Lower leg skin (tissue), 4 donors: ENCODE measurements at regions not wholly inside any gene's neighbourhood (a gene's known extent, or its start where the extent isn't known, plus 50 kb on each side); places are given as distances from the start of the nearest gene placed in this dataset.

Experiments used
- DNase-seq, 2 donors: peaks; one replicate each; pipeline ENCODE4 v3.0.0-alpha.2; 2019; ENCODE audit warnings: low spot score in 2 of 2
- H3K4me3 ChIP-seq: fragments of 200-600 bp; sonication (generic); 2 replicates; pipeline ENCODE4 v1.5.1; 2017; ENCODE audit warnings: mild to moderate bottlenecking, low read depth; ENCODE audit not compliant: poor library complexity, severe bottlenecking
- CTCF ChIP-seq, 3 donors: fragments of 450-650 bp; IDR thresholded peaks; one replicate each; pipeline ENCODE4 v1.5.1; 2016; ENCODE audit warnings: antibody characterized with exemption in 3 of 3, mild to moderate bottlenecking in 3 of 3, moderate library complexity in 2 of 3
- POLR2A ChIP-seq, 2 donors: fragments of 450-650 bp; IDR thresholded peaks; one replicate each; pipeline ENCODE4 v1.6.1; 2016 to 2017; ENCODE audit warnings: antibody characterized with exemption in 2 of 2, mild to moderate bottlenecking in 1 of 2, moderate library complexity in 1 of 2
- WGBS, 2 donors: methylation state at CpG; one replicate each; pipeline ENCODE4 v1.1.5; 2018; 5-methylcytosine and 5-hydroxymethylcytosine counted together
- intact Hi-C: fragments of 100-400 bp; cut with DNase I; formaldehyde crosslinking; loops from one replicate; pipeline ENCODE4 v1.15.0; 2023; ENCODE audit warnings: low total_unique reads

GRCh38 chr12:19869413-19869812, 430.1 kb downstream of the AEBP2 start:
- H3K4me3 ChIP-seq, result no peak overlapping the region
- TF ChIP-seq CTCF (IDR thresholded peaks at IDR 0.05) (no peak), POLR2A (IDR thresholded peaks at IDR 0.05) (no peak)
- DNase-seq, result no peak
- intact Hi-C loops, result no loop called here
- 72 to 74% methylated on average over 5 of the region's 5 CpGs for WGBS, 2 donors

GRCh38 chr12:19872621-19873540, 433.6 kb downstream of the AEBP2 start:
- TF ChIP-seq POLR2A (IDR thresholded peaks at IDR 0.05) (no peak), CTCF (IDR thresholded peaks at IDR 0.05) (no peak)
- no peak overlapping the region for H3K4me3 ChIP-seq
- 77 to 79% methylated on average over 9 of the region's 9 CpGs for WGBS, 2 donors
- intact Hi-C loops, result no loop called here
- DNase-seq, result no peak

- no peak for DNase-seq
- no peak overlapping the region for H3K4me3 ChIP-seq
- intact Hi-C loops, result no loop called here
- no peak for TF ChIP-seq POLR2A (IDR thresholded peaks at IDR 0.05)
- TF ChIP-seq CTCF (IDR thresholded peaks at IDR 0.05), result no peak
These were observed 440.8 kb downstream of the AEBP2 start for GRCh38 chr12:19880076-19880475.

- TF ChIP-seq POLR2A (IDR thresholded peaks at IDR 0.05) (no peak), CTCF (IDR thresholded peaks at IDR 0.05) (no peak)
- no peak overlapping the region for H3K4me3 ChIP-seq
These were observed 441.4 kb downstream of the AEBP2 start for GRCh38 chr12:19880721-19881120.

GRCh38 chr12:19882346-19882745, 443.1 kb downstream of the AEBP2 start:
- TF ChIP-seq POLR2A (IDR thresholded peaks at IDR 0.05) (no peak), CTCF (IDR thresholded peaks at IDR 0.05) (no peak)
- intact Hi-C loops, result no loop called here
- WGBS, 2 donors, result 33 to 40% methylated on average over 3 of the region's 3 CpGs
- no peak for DNase-seq
- no peak overlapping the region for H3K4me3 ChIP-seq

More at GRCh38 chr12:19880721-19881120, 441.4 kb downstream of the AEBP2 start:
- intact Hi-C loops, result no loop called here
- no peak for DNase-seq
